GM21447 (cell line): ENCODE measurements at regions not wholly inside any gene's neighbourhood (a gene's known extent, or its start where the extent isn't known, plus 50 kb on each side); places are given as distances from the start of the nearest gene placed in this dataset.

ENCODE experiments used
- ATAC-seq: cut with Tn5 transposase; IDR thresholded peaks from one replicate; pipeline ENCODE4 v1.9.1; 2021; ENCODE audit not compliant: unreplicated experiment

GRCh38 chr2:173666171-173666888, 298.8 kb downstream of the SP3 start:
- ATAC-seq, result no peak

GRCh38 chr2:173667014-173667413, 298.2 kb downstream of the SP3 start:
- ATAC-seq, result no peak

- ATAC-seq, result no peak
Observed at GRCh38 chr2:173667415-173667814, 297.8 kb downstream of the SP3 start.

GRCh38 chr2:173669271-173669853, 295.8 kb downstream of the SP3 start:
- ATAC-seq, result no peak

- no peak for ATAC-seq
Observed at GRCh38 chr2:173669888-173670287, 295.3 kb downstream of the SP3 start.

- ATAC-seq, result no peak
Observed at GRCh38 chr2:173672573-173673340, 292.4 kb downstream of the SP3 start.

GRCh38 chr2:173673640-173674039, 291.5 kb downstream of the SP3 start:
- no peak for ATAC-seq

- no peak for ATAC-seq
Observed at GRCh38 chr2:173676647-173677046, 288.5 kb downstream of the SP3 start.

- ATAC-seq, result no peak
Observed at GRCh38 chr2:173678186-173678585, 287.0 kb downstream of the SP3 start.

GRCh38 chr2:173680574-173680973, 284.6 kb downstream of the SP3 start:
- ATAC-seq, result no peak

GRCh38 chr2:173681881-173682650, 283.1 kb downstream of the SP3 start:
- ATAC-seq, result no peak

- no peak for ATAC-seq
Observed at GRCh38 chr2:173684896-173685459, 280.2 kb downstream of the SP3 start.

- ATAC-seq, result no peak
Observed at GRCh38 chr2:173690349-173690748, 274.8 kb downstream of the SP3 start.

- ATAC-seq, result no peak
Observed at GRCh38 chr2:173692068-173692467, 273.1 kb downstream of the SP3 start.

GRCh38 chr2:173693044-173693589, 272.1 kb downstream of the SP3 start:
- no peak for ATAC-seq

- ATAC-seq, result no peak
Observed at GRCh38 chr2:173696274-173696673, 268.9 kb downstream of the SP3 start.

- no peak for ATAC-seq
Observed at GRCh38 chr2:173697929-173698328, 267.2 kb downstream of the SP3 start.

GRCh38 chr2:173705656-173706055, 259.5 kb downstream of the SP3 start:
- no peak for ATAC-seq

GRCh38 chr2:173706936-173707335, 258.2 kb downstream of the SP3 start:
- no peak for ATAC-seq

GRCh38 chr2:173708806-173709205, 256.4 kb downstream of the SP3 start:
- ATAC-seq, result no peak

GRCh38 chr2:173711816-173712215, 253.4 kb downstream of the SP3 start:
- no peak for ATAC-seq
